ENCODE measurements at regions not wholly inside any gene's neighbourhood (a gene's known extent, or its start where the extent isn't known, plus 50 kb on each side); places are given as distances from the start of the nearest gene placed in this dataset.

GRCh38 chr3:159026510-159026909 lies 224.7 kb downstream of the MFSD1 start:
- 95% methylated on average over 1 of the region's 1 CpG for WGBS (ENCODE audit: insufficient coverage)
- H3K4me1 Mint-ChIP-seq: no peaks in the 10 kb centered on the region
- Histone ChIP-seq H3K9me3 (ENCODE audit: control insufficient read depth, insufficient read depth, low read length) (peaks cover 14% of the 10 kb centered on the region), H3K27me3 (ENCODE audit: control insufficient read depth, insufficient read depth, low read length) (no peaks in the 10 kb centered on the region), H3K4me1 (ENCODE audit: control insufficient read depth, insufficient read depth, low read length) (no peaks in the 10 kb centered on the region), H3K4me3 (ENCODE audit: low read length) (no peak overlapping the region), H3K36me3 (ENCODE audit: control insufficient read depth, insufficient read depth, low read length) (no peaks in the 10 kb centered on the region), H3K27ac (ENCODE audit: low read length) (no peak overlapping the region)
- H3K27ac Mint-ChIP-seq: no peak overlapping the region
- intact Hi-C loops (cut with micrococcal nuclease): no loop called here
- H3K27me3 Mint-ChIP-seq (ENCODE audit: low read depth in 2 of 2): no peaks in the 10 kb centered on the region
- H3K4me3 Mint-ChIP-seq: no peak overlapping the region
- peaks cover 6 to 7% of the 10 kb centered on the region in 2 donors for H3K9me3 Mint-ChIP-seq
- TF ChIP-seq CTCF (IDR thresholded peaks at IDR 0.05): no peak
- no peaks in the 10 kb centered on the region for H3K36me3 Mint-ChIP-seq
- ATAC-seq (no peak), DNase-seq (no peak)

GRCh38 chr3:159028706-159029105 lies 226.9 kb downstream of the MFSD1 start:
- H3K4me3 ChIP-seq (ENCODE audit: low read length): no peak overlapping the region
- DNase-seq: no peak
- no peaks in the 10 kb centered on the region for H3K27me3 Mint-ChIP-seq (ENCODE audit: low read depth in 2 of 2)
- no peak overlapping the region for H3K27ac Mint-ChIP-seq
- no peaks in the 10 kb centered on the region for H3K36me3 Mint-ChIP-seq
- H3K27ac ChIP-seq (ENCODE audit: low read length): no peak overlapping the region
- peaks cover 3 to 8% of the 10 kb centered on the region in 2 donors for H3K9me3 Mint-ChIP-seq
- H3K4me1 ChIP-seq (ENCODE audit: control insufficient read depth, insufficient read depth, low read length): no peaks in the 10 kb centered on the region
- ATAC-seq: no peak
- no peaks in the 10 kb centered on the region for H3K4me1 Mint-ChIP-seq
- intact Hi-C loops (cut with micrococcal nuclease): no loop called here
- TF ChIP-seq CTCF (IDR thresholded peaks at IDR 0.05): no peak
- WGBS (ENCODE audit: insufficient coverage): 69% methylated on average over 1 of the region's 1 CpG
- H3K27me3 ChIP-seq (ENCODE audit: control insufficient read depth, insufficient read depth, low read length): no peaks in the 10 kb centered on the region
- H3K4me3 Mint-ChIP-seq: no peak overlapping the region
- H3K36me3 ChIP-seq (ENCODE audit: control insufficient read depth, insufficient read depth, low read length): no peaks in the 10 kb centered on the region
- H3K9me3 ChIP-seq (ENCODE audit: control insufficient read depth, insufficient read depth, low read length): peaks cover 8% of the 10 kb centered on the region

GRCh38 chr3:159029306-159030026 lies 227.6 kb downstream of the MFSD1 start:
- no peak overlapping the region for H3K4me3 ChIP-seq (ENCODE audit: low read length)
- H3K27me3 ChIP-seq (ENCODE audit: control insufficient read depth, insufficient read depth, low read length): no peaks in the 10 kb centered on the region
- no peaks in the 10 kb centered on the region for H3K36me3 ChIP-seq (ENCODE audit: control insufficient read depth, insufficient read depth, low read length)
- ATAC-seq: no peak
- Mint-ChIP-seq H3K4me3 (no peak overlapping the region), H3K9me3 (peaks cover 6 to 10% of the 10 kb centered on the region in 2 donors), H3K36me3 (no peaks in the 10 kb centered on the region), H3K27me3 (ENCODE audit: low read depth in 2 of 2) (no peaks in the 10 kb centered on the region), H3K27ac (no peak overlapping the region), H3K4me1 (no peaks in the 10 kb centered on the region)
- TF ChIP-seq CTCF (IDR thresholded peaks at IDR 0.05): no peak
- intact Hi-C loops (cut with micrococcal nuclease): no loop called here
- peaks cover 8% of the 10 kb centered on the region for H3K9me3 ChIP-seq (ENCODE audit: control insufficient read depth, insufficient read depth, low read length)
- H3K4me1 ChIP-seq (ENCODE audit: control insufficient read depth, insufficient read depth, low read length): no peaks in the 10 kb centered on the region
- DNase-seq: no peak
- no peak overlapping the region for H3K27ac ChIP-seq (ENCODE audit: low read length)
- WGBS (ENCODE audit: insufficient coverage): 82% methylated on average over 3 of the region's 3 CpGs

- peaks cover 6 to 11% of the 10 kb centered on the region in 2 donors for H3K9me3 Mint-ChIP-seq
- no peak overlapping the region for H3K27ac ChIP-seq (ENCODE audit: low read length)
- no peak for TF ChIP-seq CTCF (IDR thresholded peaks at IDR 0.05)
- H3K4me3 Mint-ChIP-seq: no peak overlapping the region
- 78% methylated on average over 1 of the region's 1 CpG for WGBS (ENCODE audit: insufficient coverage)
- H3K4me1 Mint-ChIP-seq: no peaks in the 10 kb centered on the region
- no peaks in the 10 kb centered on the region for H3K27me3 Mint-ChIP-seq (ENCODE audit: low read depth in 2 of 2)
- no peak for DNase-seq
- intact Hi-C loops (cut with micrococcal nuclease): no loop called here
- no peaks in the 10 kb centered on the region for H3K36me3 Mint-ChIP-seq
- H3K9me3 ChIP-seq (ENCODE audit: control insufficient read depth, insufficient read depth, low read length): peaks cover 8% of the 10 kb centered on the region
- ATAC-seq: no peak
- no peak overlapping the region for H3K4me3 ChIP-seq (ENCODE audit: low read length)
- no peaks in the 10 kb centered on the region for H3K27me3 ChIP-seq (ENCODE audit: control insufficient read depth, insufficient read depth, low read length)
- no peaks in the 10 kb centered on the region for H3K4me1 ChIP-seq (ENCODE audit: control insufficient read depth, insufficient read depth, low read length)
- H3K36me3 ChIP-seq (ENCODE audit: control insufficient read depth, insufficient read depth, low read length): no peaks in the 10 kb centered on the region
- no peak overlapping the region for H3K27ac Mint-ChIP-seq
Observed at GRCh38 chr3:159030138-159030670, 228.3 kb downstream of the MFSD1 start.

Data from natural killer cell (primary cell).